CD8-positive, alpha-beta memory T cell (primary cell): ENCODE measurements at regions not wholly inside any gene's neighbourhood (a gene's known extent, or its start where the extent isn't known, plus 50 kb on each side); places are given as distances from the start of the nearest gene placed in this dataset.

Experiments
- CTCF ChIA-PET: fragments of 350-600 bp; sonication (Branson Sonifier 250); formaldehyde crosslinking; loops from one replicate; lab custom pipeline; 2021; ENCODE audit warnings: antibody characterized with exemption; lab: Charles Lee
- POLR2A ChIA-PET: fragments of 350-600 bp; sonication (Branson Sonifier 250); formaldehyde crosslinking; loops from one replicate; lab custom pipeline; 2021; ENCODE audit warnings: antibody characterized with exemption; lab: Charles Lee
- DNase-seq, 5 donors: peaks; one replicate each; pipeline versions ENCODE4 v3.0.0 to v3.0.0-alpha.2; 2020 to 2022; ENCODE audit warnings: mixed read lengths in 1 of 5
- H3K27ac ChIP-seq: one replicate; pipeline ENCODE4 v1.7.0; 2013; ENCODE audit warnings: low read depth, mild to moderate bottlenecking, low read length, moderate library complexity
- H3K27me3 ChIP-seq: 2 replicates; pipeline ENCODE4 v1.7.0; 2013; ENCODE audit warnings: low read length, mild to moderate bottlenecking; ENCODE audit not compliant: insufficient read depth, poor library complexity, severe bottlenecking
- H3K36me3 ChIP-seq: 2 replicates; pipeline ENCODE4 v1.7.0; 2013; ENCODE audit warnings: mild to moderate bottlenecking, low read length, moderate library complexity; ENCODE audit not compliant: insufficient read depth
- H3K4me1 ChIP-seq: 2 replicates; pipeline ENCODE4 v1.7.0; 2013; ENCODE audit warnings: mild to moderate bottlenecking, low read length, moderate library complexity; ENCODE audit not compliant: insufficient read depth
- H3K4me3 ChIP-seq: 2 replicates; pipeline ENCODE4 v1.7.0; 2013; ENCODE audit warnings: mild to moderate bottlenecking, low read length
- H3K9me3 ChIP-seq: 2 replicates; pipeline ENCODE4 v1.7.0; 2013; ENCODE audit warnings: mild to moderate bottlenecking, low read length
- H3K27ac Mint-ChIP-seq, 8 donors: one replicate each; pipeline ENCODE4 v1.8.0; 2020 to 2021; ENCODE audit warnings: mixed read lengths in 8 of 8, mild to moderate bottlenecking in 6 of 8, inconsistent platforms in 3 of 8, moderate library complexity in 3 of 8
- H3K27me3 Mint-ChIP-seq, 2 donors: one replicate each; pipeline ENCODE4 v1.8.0; 2020 to 2021; ENCODE audit warnings: mixed read lengths in 2 of 2, mild to moderate bottlenecking in 1 of 2, moderate library complexity in 1 of 2
- H3K36me3 Mint-ChIP-seq, 3 donors: one replicate each; pipeline ENCODE4 v1.8.0; 2020 to 2021; ENCODE audit warnings: mixed read lengths in 3 of 3, inconsistent platforms in 1 of 3, mild to moderate bottlenecking in 1 of 3
- H3K4me1 Mint-ChIP-seq, 3 donors: one replicate each; pipeline ENCODE4 v1.8.0; 2020 to 2021; ENCODE audit warnings: mixed read lengths in 3 of 3, inconsistent platforms in 1 of 3, mild to moderate bottlenecking in 1 of 3
- H3K4me3 Mint-ChIP-seq, 7 donors: one replicate each; pipeline ENCODE4 v1.8.0; 2020 to 2021; ENCODE audit warnings: mixed read lengths in 7 of 7, mild to moderate bottlenecking in 6 of 7, moderate library complexity in 4 of 7, inconsistent platforms in 2 of 7
- H3K9me3 Mint-ChIP-seq, 5 donors: one replicate each; pipeline ENCODE4 v1.8.0; 2020 to 2022; ENCODE audit warnings: mixed read lengths in 5 of 5, mild to moderate bottlenecking in 3 of 5, moderate library complexity in 2 of 5, inconsistent platforms in 1 of 5

DNA sequence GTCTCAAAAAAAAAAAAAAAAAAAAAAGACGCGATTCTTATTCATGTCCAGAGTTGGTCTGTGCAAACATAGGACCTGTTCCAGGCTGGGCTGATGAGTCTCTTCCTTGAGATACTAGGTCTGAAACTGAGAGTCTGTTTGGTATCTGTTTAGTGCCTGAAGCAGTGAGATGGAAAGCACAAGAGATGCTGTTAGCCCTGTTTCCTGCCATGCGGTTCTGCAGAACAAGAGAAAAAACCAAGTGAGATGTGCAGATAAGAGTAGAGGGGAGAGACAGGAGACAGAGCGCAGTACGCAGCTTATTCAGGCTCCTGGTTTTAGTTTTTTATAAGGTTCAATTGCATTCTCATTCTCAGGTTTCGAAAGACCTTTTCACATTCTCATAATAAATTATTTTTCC, 85.8 kb upstream of the PRKCQ start:
- Mint-ChIP-seq H3K27ac (peak overlapping the region in 4 of 8 donors; percentile 2 to 38 (median 4)), H3K27me3 (no peaks in the 10 kb centered on the region), H3K4me3 (peak overlapping the region in 6 of 7 donors; percentile 0 to 51 (median 40)), H3K36me3 (no peaks in the 10 kb centered on the region), H3K9me3 (no peaks in the 10 kb centered on the region), H3K4me1 (peaks cover 13 to 18% (median 17%) of the 10 kb centered on the region in 3 donors)
- H3K27ac ChIP-seq = no peak overlapping the region
- POLR2A ChIA-PET = no interaction called here
- CTCF ChIA-PET = interaction anchor here (0.7 to 2.5 kb wide), 5 partner anchors 12 to 703 kb away, joined by 3 to 7 read pairs (median 4); no protein-coding TSS in a partner anchor
- H3K36me3 ChIP-seq = no peaks in the 10 kb centered on the region
- H3K4me1 ChIP-seq = peaks cover 11% of the 10 kb centered on the region
- DNase-seq = peak; percentile 6 to 59 (median 58)
- no peaks in the 10 kb centered on the region for H3K9me3 ChIP-seq
- H3K27me3 ChIP-seq = no peaks in the 10 kb centered on the region
- no peak overlapping the region for H3K4me3 ChIP-seq

DNA sequence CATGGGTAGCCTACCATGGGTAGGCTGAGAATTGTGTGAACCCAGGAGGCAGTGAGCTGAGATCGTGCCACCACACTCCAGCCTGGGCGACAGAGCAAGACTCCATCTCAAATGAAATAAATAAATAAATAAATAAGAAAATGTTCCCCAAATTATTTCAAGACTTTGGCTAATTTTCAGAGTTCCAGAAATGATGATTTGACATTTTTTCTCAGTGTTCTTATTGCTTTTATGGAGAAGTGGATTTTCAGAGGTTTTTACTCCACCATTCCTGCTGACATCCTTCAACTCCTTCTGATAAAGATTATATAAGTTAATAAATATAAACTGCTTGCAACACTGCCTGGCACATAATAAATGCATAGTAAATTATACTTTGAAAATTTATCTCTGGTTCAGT, 80.4 kb upstream of the PRKCQ start:
- no peaks in the 10 kb centered on the region for H3K36me3 ChIP-seq
- peaks cover 4% of the 10 kb centered on the region for H3K4me1 ChIP-seq
- H3K27me3 Mint-ChIP-seq = peaks cover 5 to 27% of the 10 kb centered on the region in 2 donors
- no peak overlapping the region for H3K4me3 Mint-ChIP-seq
- H3K9me3 Mint-ChIP-seq = no peaks in the 10 kb centered on the region
- no peaks in the 10 kb centered on the region for H3K27me3 ChIP-seq
- H3K4me1 Mint-ChIP-seq = peaks cover 2 to 5% (median 2%) of the 10 kb centered on the region in 3 donors
- H3K27ac ChIP-seq = no peak overlapping the region
- CTCF ChIA-PET = interaction anchor here (1.0 to 1.3 kb wide), 2 partner anchors 12 to 259 kb away, joined by 3 to 6 read pairs; no protein-coding TSS in a partner anchor
- POLR2A ChIA-PET = no interaction called here
- H3K36me3 Mint-ChIP-seq = peaks cover 0 to 4% (median 3%) of the 10 kb centered on the region in 3 donors
- H3K27ac Mint-ChIP-seq = no peak overlapping the region
- no peak for DNase-seq
- H3K9me3 ChIP-seq = no peaks in the 10 kb centered on the region
- no peak overlapping the region for H3K4me3 ChIP-seq

DNA sequence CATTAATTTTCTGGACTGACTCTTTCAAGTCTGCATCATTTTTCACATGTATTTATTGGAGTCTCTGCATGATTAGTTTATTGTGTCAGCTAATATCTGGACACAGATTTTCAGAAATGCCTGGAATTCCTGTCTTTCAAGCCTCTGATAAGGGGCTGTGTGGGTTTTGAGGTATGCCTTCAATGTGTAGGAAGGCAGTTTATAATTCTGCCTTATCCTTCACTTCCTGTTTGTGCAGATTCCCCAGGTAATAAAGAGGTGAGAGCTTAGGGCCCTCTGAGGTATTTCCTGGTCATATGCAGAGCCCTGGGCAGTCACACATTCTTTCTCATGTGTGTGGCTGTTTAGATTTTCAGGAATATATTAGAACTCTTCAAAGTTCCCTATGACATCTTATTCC, 79.4 kb upstream of the PRKCQ start:
- H3K27me3 Mint-ChIP-seq = peaks cover 5 to 30% of the 10 kb centered on the region in 2 donors
- POLR2A ChIA-PET = no interaction called here
- no peaks in the 10 kb centered on the region for H3K9me3 Mint-ChIP-seq

DNA sequence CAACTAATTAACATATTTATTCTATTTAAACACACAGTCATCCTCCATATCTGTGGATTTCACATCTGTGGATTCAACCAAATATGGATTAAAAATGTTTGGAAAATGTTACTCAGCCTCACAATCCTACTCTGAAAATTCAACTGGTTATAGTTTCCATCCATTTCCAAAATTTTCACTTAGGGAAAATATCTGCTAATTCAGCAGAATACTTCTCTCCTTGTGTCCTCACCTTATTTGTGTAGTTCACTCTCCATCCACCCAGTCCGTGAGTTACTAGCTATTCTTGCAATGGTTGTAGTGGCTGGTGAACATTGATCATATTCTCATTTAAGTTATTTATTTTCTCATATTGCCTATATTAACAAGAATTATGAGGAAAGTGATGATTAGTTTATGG, 77.6 kb upstream of the PRKCQ start:
- Mint-ChIP-seq H3K27me3 (peaks cover 5 to 43% of the 10 kb centered on the region in 2 donors), H3K36me3 (peaks cover 0 to 4% (median 3%) of the 10 kb centered on the region in 3 donors), H3K9me3 (no peaks in the 10 kb centered on the region), H3K27ac (no peak overlapping the region), H3K4me3 (no peak overlapping the region), H3K4me1 (no peaks in the 10 kb centered on the region)
- no peaks in the 10 kb centered on the region for H3K36me3 ChIP-seq
- ChIA-PET CTCF (interaction anchor here (1.1 kb wide), 1 partner anchor 10 kb away, joined by 5 read pairs; no protein-coding TSS in a partner anchor), POLR2A (no interaction called here)
- H3K27me3 ChIP-seq = no peaks in the 10 kb centered on the region
- DNase-seq = no peak
- no peak overlapping the region for H3K27ac ChIP-seq
- H3K4me3 ChIP-seq = no peak overlapping the region
- H3K4me1 ChIP-seq = no peaks in the 10 kb centered on the region
- H3K9me3 ChIP-seq = no peaks in the 10 kb centered on the region

More for the DNA sequence above, 79.4 kb upstream of the PRKCQ start:
- Histone ChIP-seq H3K9me3 (no peaks in the 10 kb centered on the region), H3K36me3 (no peaks in the 10 kb centered on the region), H3K4me1 (no peaks in the 10 kb centered on the region), H3K27me3 (no peaks in the 10 kb centered on the region), H3K4me3 (no peak overlapping the region), H3K27ac (no peak overlapping the region)
- no peaks in the 10 kb centered on the region for H3K4me1 Mint-ChIP-seq
- peaks cover 0 to 4% (median 3%) of the 10 kb centered on the region in 3 donors for H3K36me3 Mint-ChIP-seq
- no peak for DNase-seq
- H3K4me3 Mint-ChIP-seq = no peak overlapping the region
- H3K27ac Mint-ChIP-seq = no peak overlapping the region
- CTCF ChIA-PET = interaction anchor here (1.3 kb wide), 1 partner anchor 11 kb away, joined by 6 read pairs; no protein-coding TSS in a partner anchor

DNA sequence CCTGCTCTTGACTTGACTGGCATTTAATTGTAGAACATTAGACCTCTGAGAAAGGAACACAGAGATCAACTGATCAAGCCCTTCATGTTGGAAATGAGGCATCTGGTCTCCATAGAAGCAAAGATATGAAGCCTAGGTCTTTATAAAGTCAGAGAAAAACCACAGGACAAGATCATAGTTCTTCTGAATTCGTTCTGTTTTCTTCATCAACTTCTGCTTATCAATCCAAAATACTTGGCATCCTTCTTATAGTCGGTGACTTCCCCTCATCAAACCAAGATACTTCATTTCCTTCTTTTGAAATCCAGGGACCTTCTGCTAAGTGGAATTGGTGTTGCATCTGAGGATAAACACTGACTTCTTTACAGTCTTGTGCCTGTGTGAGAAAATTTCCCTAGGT, 77.1 kb upstream of the PRKCQ start:
- H3K27me3 ChIP-seq = no peaks in the 10 kb centered on the region
- no peaks in the 10 kb centered on the region for H3K4me1 Mint-ChIP-seq
- no peaks in the 10 kb centered on the region for H3K4me1 ChIP-seq
- H3K36me3 ChIP-seq = no peaks in the 10 kb centered on the region
- no peak overlapping the region for H3K27ac ChIP-seq
- no peaks in the 10 kb centered on the region for H3K9me3 Mint-ChIP-seq
- no peaks in the 10 kb centered on the region for H3K9me3 ChIP-seq
- H3K36me3 Mint-ChIP-seq = peaks cover 0 to 4% (median 3%) of the 10 kb centered on the region in 3 donors
- H3K27me3 Mint-ChIP-seq = peaks cover 5 to 43% of the 10 kb centered on the region in 2 donors
- no peak overlapping the region for H3K4me3 Mint-ChIP-seq
- H3K4me3 ChIP-seq = no peak overlapping the region
- ChIA-PET POLR2A (no interaction called here), CTCF (interaction anchor here (1.1 kb wide), 1 partner anchor 10 kb away, joined by 5 read pairs; no protein-coding TSS in a partner anchor)
- no peak for DNase-seq
- H3K27ac Mint-ChIP-seq = no peak overlapping the region

DNA sequence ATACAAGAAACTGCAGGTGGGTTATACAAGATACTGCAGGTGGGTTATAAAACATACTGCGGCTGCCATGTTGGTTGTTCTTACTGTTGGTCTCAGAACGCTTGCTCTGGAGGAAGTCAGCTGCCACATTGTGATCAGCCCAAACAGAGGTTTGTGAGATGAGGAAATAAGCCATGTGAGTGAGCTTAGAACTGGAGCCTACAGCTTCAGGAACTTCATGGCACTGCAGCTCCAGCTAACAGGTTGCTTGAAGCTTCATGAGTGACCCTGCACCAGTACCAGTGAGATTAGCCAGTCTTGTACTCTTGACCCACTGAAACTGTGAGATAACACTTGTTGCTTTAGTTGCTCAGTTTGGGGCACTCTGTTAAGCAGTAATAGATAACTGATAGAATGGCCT, 74.5 kb upstream of the PRKCQ start:
- CTCF ChIA-PET = no interaction called here
- H3K36me3 Mint-ChIP-seq = peaks cover 0 to 4% (median 3%) of the 10 kb centered on the region in 3 donors
- H3K36me3 ChIP-seq = no peaks in the 10 kb centered on the region
- H3K27ac Mint-ChIP-seq = no peak overlapping the region
- H3K4me1 ChIP-seq = no peaks in the 10 kb centered on the region
- no peak for DNase-seq
- no peak overlapping the region for H3K4me3 Mint-ChIP-seq
- no peak overlapping the region for H3K27ac ChIP-seq
- peaks cover 5 to 39% of the 10 kb centered on the region in 2 donors for H3K27me3 Mint-ChIP-seq
- H3K27me3 ChIP-seq = no peaks in the 10 kb centered on the region
- H3K4me3 ChIP-seq = no peak overlapping the region
- H3K4me1 Mint-ChIP-seq = no peaks in the 10 kb centered on the region
- POLR2A ChIA-PET = no interaction called here
- H3K9me3 Mint-ChIP-seq = no peaks in the 10 kb centered on the region
- no peaks in the 10 kb centered on the region for H3K9me3 ChIP-seq

DNA sequence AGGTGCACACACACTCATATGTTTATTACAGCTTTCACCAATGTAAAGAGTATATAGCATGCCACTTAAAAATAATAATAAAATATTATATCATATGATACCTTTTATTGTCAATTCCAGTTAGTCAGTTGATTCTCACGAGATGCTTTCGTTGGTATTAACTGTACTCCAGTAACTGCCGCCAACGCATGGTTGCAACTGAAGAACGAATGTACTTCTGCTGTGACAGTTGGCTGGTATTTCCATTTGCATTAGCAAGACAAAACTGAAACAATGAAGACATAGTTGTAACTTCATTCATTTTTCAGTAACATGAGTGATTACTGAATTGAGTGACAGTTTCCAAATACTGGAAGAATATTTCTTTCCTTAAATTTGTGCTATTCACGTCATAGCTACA, 70.5 kb upstream of the PRKCQ start:
- Histone ChIP-seq H3K36me3 (no peaks in the 10 kb centered on the region), H3K27me3 (no peaks in the 10 kb centered on the region), H3K4me1 (peaks cover 7% of the 10 kb centered on the region), H3K9me3 (no peaks in the 10 kb centered on the region), H3K4me3 (no peak overlapping the region), H3K27ac (no peak overlapping the region)
- Mint-ChIP-seq H3K36me3 (no peaks in the 10 kb centered on the region), H3K4me1 (peaks cover 6 to 10% (median 10%) of the 10 kb centered on the region in 3 donors), H3K4me3 (no peak overlapping the region), H3K27ac (no peak overlapping the region), H3K9me3 (no peaks in the 10 kb centered on the region), H3K27me3 (peaks cover 0 to 16% of the 10 kb centered on the region in 2 donors)
- no peak for DNase-seq
- CTCF ChIA-PET = no interaction called here
- POLR2A ChIA-PET = no interaction called here

DNA sequence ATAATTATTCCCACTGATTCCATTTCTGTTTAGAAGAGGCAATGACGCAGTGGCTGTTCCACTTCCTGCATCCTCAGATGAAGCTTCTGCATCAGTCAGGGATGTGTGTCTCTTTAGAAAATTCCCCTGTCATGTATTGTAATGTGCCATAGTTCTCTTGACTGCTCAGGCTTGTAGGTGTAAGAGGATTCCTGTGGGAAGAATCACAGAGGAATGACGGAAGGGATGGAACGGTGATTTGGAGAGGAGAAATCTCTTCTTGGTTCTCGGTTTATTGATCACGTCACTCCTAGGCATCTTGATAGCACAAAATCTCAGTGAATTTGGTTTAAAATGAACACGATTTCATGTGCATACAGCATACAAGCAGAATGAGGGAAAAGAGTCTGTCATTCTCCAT, 69.8 kb upstream of the PRKCQ start:
- Mint-ChIP-seq H3K4me1 (peaks cover 6 to 14% (median 12%) of the 10 kb centered on the region in 3 donors), H3K27me3 (peaks cover 0 to 14% of the 10 kb centered on the region in 2 donors), H3K27ac (no peak overlapping the region), H3K36me3 (no peaks in the 10 kb centered on the region), H3K9me3 (no peaks in the 10 kb centered on the region), H3K4me3 (no peak overlapping the region)
- Histone ChIP-seq H3K4me1 (peaks cover 7% of the 10 kb centered on the region), H3K36me3 (no peaks in the 10 kb centered on the region), H3K9me3 (no peaks in the 10 kb centered on the region), H3K4me3 (no peak overlapping the region), H3K27ac (no peak overlapping the region), H3K27me3 (no peaks in the 10 kb centered on the region)
- POLR2A ChIA-PET = no interaction called here
- CTCF ChIA-PET = interaction anchor here (1.6 kb wide), 1 partner anchor 205 kb away, joined by 4 read pairs; no protein-coding TSS in a partner anchor
- no peak for DNase-seq
